Fibroblast of lung (primary cell): ENCODE measurements at regions not wholly inside any gene's neighbourhood (a gene's known extent, or its start where the extent isn't known, plus 50 kb on each side); places are given as distances from the start of the nearest gene placed in this dataset.

ENCODE experiments used
- DNase-seq, 2 donors: peaks; one replicate each; pipeline versions ENCODE4 v3.0.0 to v3.0.0-alpha.2; 2010; ENCODE audit warnings: low read depth in 2 of 2
- H2AFZ ChIP-seq: 2 replicates; pipeline ENCODE4 v1.5.1; 2012; ENCODE audit warnings: low read length, control low read depth, inconsistent platforms
- H3K27ac ChIP-seq: 2 replicates; pipeline ENCODE4 v1.5.1; 2011; ENCODE audit warnings: low read length, control low read depth; ENCODE audit not compliant: insufficient read depth
- H3K27me3 ChIP-seq: 2 replicates; pipeline ENCODE4 v1.5.1; 2011; ENCODE audit warnings: mild to moderate bottlenecking, low read length; ENCODE audit not compliant: control insufficient read depth, insufficient read depth
- H3K36me3 ChIP-seq: 2 replicates; pipeline ENCODE4 v1.5.1; 2011; ENCODE audit warnings: low read length; ENCODE audit not compliant: control insufficient read depth, insufficient read depth
- H3K4me1 ChIP-seq: 2 replicates; pipeline ENCODE4 v1.5.1; 2011; ENCODE audit warnings: low read length; ENCODE audit not compliant: control insufficient read depth, insufficient read depth; ENCODE audit errors: extremely low read depth
- H3K4me2 ChIP-seq: 2 replicates; pipeline ENCODE4 v1.5.1; 2011; ENCODE audit warnings: low read length, control low read depth; ENCODE audit not compliant: insufficient read depth; ENCODE audit errors: extremely low read depth
- H3K4me3 ChIP-seq, 4 experiments: fragments of 200-600 bp in 1 of 4; sonication (generic) in 1 of 4; replicated peaks in 1 of 4; 2 replicates each; pipeline ENCODE4 v1.5.1; 2011 to 2016; ENCODE audit warnings: low read length in 4 of 4, low read depth in 3 of 4, mild to moderate bottlenecking in 3 of 4, control low read depth in 2 of 4, inconsistent platforms in 1 of 4, mixed read lengths in 1 of 4; ENCODE audit not compliant: insufficient read depth in 1 of 4; ENCODE audit errors: control extremely low read depth in 1 of 4
- H3K79me2 ChIP-seq: 2 replicates; pipeline ENCODE4 v1.5.1; 2012; ENCODE audit warnings: mild to moderate bottlenecking, low read length, inconsistent platforms; ENCODE audit not compliant: control insufficient read depth, insufficient read depth
- H3K9ac ChIP-seq: 2 replicates; pipeline ENCODE4 v1.5.1; 2011; ENCODE audit warnings: mild to moderate bottlenecking, low read length, control low read depth; ENCODE audit not compliant: insufficient read depth
- H3K9me3 ChIP-seq: 2 replicates; pipeline ENCODE4 v1.5.1; 2012; ENCODE audit warnings: low read depth, low read length; ENCODE audit not compliant: control insufficient read depth, insufficient read depth
- H4K20me1 ChIP-seq: 2 replicates; pipeline ENCODE4 v1.5.1; 2011; ENCODE audit warnings: low read length; ENCODE audit not compliant: control insufficient read depth, insufficient read depth; ENCODE audit errors: extremely low read depth
- CTCF ChIP-seq, 2 donors: IDR thresholded peaks in 1 of 2; conservative IDR thresholded peaks in 1 of 2; 1 replicate in 1 of 2; 2 replicates in 1 of 2; pipeline ENCODE4 v1.5.1; 2011 to 2012; ENCODE audit warnings: low read length in 2 of 2, control low read depth in 1 of 2, inconsistent platforms in 1 of 2, low read depth in 1 of 2, mild to moderate bottlenecking in 1 of 2
- EZH2 ChIP-seq: IDR thresholded peaks from 2 replicates; pipeline ENCODE4 v1.5.1; 2012; ENCODE audit warnings: low read length, control low read depth, mild to moderate bottlenecking; ENCODE audit errors: missing control alignments

DNA sequence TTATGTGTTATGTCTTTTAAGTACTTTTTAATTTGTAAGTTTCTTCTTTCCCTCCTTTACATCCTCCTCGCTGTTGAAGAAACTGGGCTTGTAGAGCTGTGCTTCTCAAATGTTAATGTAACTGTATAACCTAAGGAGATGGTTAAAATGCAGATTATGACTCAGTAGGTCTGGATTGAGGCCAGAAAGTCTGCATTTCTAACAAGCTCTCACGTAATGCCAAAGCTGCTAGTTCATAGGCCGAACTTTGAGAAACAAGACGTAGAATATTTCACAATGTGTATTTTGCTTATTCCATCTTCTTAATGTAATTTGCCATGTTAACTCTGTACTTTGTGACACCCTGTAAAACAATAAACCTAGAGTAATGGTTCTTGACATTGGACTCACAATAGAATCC lies 193.3 kb upstream of the SYT1 start:
- Histone ChIP-seq H3K4me3 (no peak overlapping the region), H3K36me3 (no peaks in the 10 kb centered on the region), H3K9me3 (no peaks in the 10 kb centered on the region), H2AFZ (no peak overlapping the region), H4K20me1 (no peaks in the 10 kb centered on the region), H3K4me2 (no peak overlapping the region), H3K27me3 (no peaks in the 10 kb centered on the region), H3K9ac (no peak overlapping the region), H3K79me2 (no peaks in the 10 kb centered on the region), H3K4me1 (no peaks in the 10 kb centered on the region), H3K27ac (no peak overlapping the region)
- TF ChIP-seq CTCF (conservative IDR thresholded peaks at IDR 0.05 in 1 of 2, IDR thresholded peaks at IDR 0.05 in 1 of 2; ENCODE audit: low read depth in 1 of 2, low read length in 2 of 2) (no peak), EZH2 (no peak)
- peak; percentile 94 for DNase-seq

- no peaks in the 10 kb centered on the region for H3K9me3 ChIP-seq
- H3K9ac ChIP-seq = no peak overlapping the region
- no peak overlapping the region for H2AFZ ChIP-seq
- no peaks in the 10 kb centered on the region for H3K4me1 ChIP-seq
- DNase-seq = no peak
- H3K4me2 ChIP-seq = no peak overlapping the region
- no peak overlapping the region for H3K4me3 ChIP-seq
- no peaks in the 10 kb centered on the region for H4K20me1 ChIP-seq
- H3K27me3 ChIP-seq = no peaks in the 10 kb centered on the region
- H3K79me2 ChIP-seq = no peaks in the 10 kb centered on the region
- H3K36me3 ChIP-seq = no peaks in the 10 kb centered on the region
- TF ChIP-seq CTCF (conservative IDR thresholded peaks at IDR 0.05 in 1 of 2, IDR thresholded peaks at IDR 0.05 in 1 of 2; ENCODE audit: low read depth in 1 of 2, low read length in 2 of 2) = no peak
- no peak for TF ChIP-seq EZH2
- no peak overlapping the region for H3K27ac ChIP-seq
Measured at GRCh38 chr12:78672033-78672432, 192.5 kb upstream of the SYT1 start.

DNA sequence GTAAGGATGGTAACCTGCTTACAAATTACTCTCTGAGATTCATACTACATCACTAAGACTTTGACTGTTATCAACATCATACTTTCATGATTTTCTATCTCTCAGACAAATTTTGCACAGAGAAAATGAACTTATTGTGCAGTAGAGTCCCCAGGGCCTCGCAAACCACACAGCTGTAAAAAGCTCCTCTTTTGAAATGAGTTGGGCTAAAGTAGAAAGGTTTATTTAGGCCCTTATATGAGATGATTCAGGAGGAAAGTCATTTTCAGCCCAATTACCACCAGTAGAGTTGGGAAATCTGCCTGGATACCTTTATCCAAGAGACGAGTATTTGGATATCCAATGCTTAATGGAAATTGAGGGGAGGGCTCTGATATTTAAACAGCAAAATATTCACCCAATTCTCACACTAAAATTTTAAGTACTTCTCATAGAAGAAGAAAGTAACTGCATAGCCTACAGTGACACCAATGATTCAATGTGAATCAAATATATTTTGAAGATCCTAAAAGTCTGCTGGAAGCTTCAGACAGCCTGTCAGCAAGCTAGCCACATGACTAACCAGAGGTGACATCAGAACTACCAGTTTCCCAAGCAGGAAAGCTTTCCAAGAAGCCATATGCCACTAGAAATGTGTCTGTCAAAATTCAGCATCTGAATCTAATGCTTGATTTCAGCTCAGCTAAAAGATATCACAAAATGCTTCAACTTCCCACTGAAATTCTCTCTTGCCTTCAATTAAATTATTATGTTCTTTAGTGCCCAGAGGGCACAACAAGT lies 190.1 kb upstream of the SYT1 start:
- no peaks in the 10 kb centered on the region for H3K27me3 ChIP-seq
- no peak overlapping the region for H3K27ac ChIP-seq
- H3K9ac ChIP-seq = no peak overlapping the region
- DNase-seq = peak; percentile 19 to 44
- no peak overlapping the region for H3K4me2 ChIP-seq
- H3K4me3 ChIP-seq = no peak overlapping the region
- TF ChIP-seq CTCF (conservative IDR thresholded peaks at IDR 0.05 in 1 of 2, IDR thresholded peaks at IDR 0.05 in 1 of 2; ENCODE audit: low read depth in 1 of 2, low read length in 2 of 2) (no peak), EZH2 (no peak)
- no peaks in the 10 kb centered on the region for H3K9me3 ChIP-seq
- no peaks in the 10 kb centered on the region for H3K4me1 ChIP-seq
- no peaks in the 10 kb centered on the region for H4K20me1 ChIP-seq
- no peak overlapping the region for H2AFZ ChIP-seq
- no peaks in the 10 kb centered on the region for H3K36me3 ChIP-seq
- H3K79me2 ChIP-seq = no peaks in the 10 kb centered on the region
